Stimulated activated CD4-positive, alpha-beta T cell treated with anti-CD3 and anti-CD28 coated beads, Interleukin-1b, Interleukin-23, amount 100 ng/mL, for 4 hours (primary cell): ENCODE measurements at regions not wholly inside any gene's neighbourhood (a gene's known extent, or its start where the extent isn't known, plus 50 kb on each side); places are given as distances from the start of the nearest gene placed in this dataset.

Experiments used
- DNase-seq, 2 donors: peaks; one replicate each; pipeline ENCODE4 v3.0.0-alpha.2; 2020; ENCODE audit warnings: low read depth in 2 of 2

- DNase-seq: no peak
These were observed 117.5 kb downstream of the NAV1 start for GRCh38 chr1:201656311-201657032.

DNA sequence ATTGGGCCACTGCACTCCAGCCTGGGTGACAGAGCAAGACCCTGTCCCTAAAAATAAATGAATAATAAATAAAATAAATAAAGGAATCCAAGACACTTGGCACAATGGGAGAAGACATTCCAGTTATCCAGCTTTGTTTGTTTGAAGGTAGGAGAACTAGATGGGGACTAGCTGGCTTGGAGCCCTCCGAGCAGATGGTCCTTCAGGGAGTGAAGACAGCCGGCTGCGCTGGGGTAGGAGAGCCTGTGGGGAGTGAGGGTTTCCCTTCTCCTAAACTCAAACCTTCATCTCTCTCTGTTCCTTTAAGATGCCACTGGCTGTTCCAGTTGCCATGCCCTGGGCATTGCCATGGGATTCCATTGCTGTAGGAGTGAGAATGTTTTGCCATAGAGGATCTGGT is 120.6 kb downstream of the NAV1 start:
- no peak for DNase-seq

GRCh38 chr1:201660931-201661822 is 122.2 kb downstream of the NAV1 start:
- no peak for DNase-seq

GRCh38 chr1:201661823-201662359 is 123.0 kb downstream of the NAV1 start:
- no peak for DNase-seq

DNA sequence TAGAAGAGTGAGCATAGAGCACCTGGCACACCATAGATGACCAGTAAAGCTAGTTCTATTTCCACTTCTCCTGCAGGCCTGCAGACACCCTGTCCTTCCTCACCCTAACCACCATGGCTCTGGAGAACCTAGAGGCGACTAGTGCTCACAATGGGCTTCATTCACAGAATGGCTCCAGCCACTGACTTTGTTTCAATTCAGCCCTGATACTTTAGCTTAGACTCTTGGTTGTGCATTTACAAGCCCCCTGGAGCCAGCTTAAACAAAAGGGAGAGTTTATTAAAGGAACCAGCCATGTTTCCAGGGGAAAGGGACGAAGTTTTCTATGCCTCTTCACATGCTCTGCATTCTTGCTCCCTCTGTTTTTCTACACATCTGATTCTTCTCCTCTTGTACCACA is 123.7 kb downstream of the NAV1 start:
- DNase-seq: no peak

DNA sequence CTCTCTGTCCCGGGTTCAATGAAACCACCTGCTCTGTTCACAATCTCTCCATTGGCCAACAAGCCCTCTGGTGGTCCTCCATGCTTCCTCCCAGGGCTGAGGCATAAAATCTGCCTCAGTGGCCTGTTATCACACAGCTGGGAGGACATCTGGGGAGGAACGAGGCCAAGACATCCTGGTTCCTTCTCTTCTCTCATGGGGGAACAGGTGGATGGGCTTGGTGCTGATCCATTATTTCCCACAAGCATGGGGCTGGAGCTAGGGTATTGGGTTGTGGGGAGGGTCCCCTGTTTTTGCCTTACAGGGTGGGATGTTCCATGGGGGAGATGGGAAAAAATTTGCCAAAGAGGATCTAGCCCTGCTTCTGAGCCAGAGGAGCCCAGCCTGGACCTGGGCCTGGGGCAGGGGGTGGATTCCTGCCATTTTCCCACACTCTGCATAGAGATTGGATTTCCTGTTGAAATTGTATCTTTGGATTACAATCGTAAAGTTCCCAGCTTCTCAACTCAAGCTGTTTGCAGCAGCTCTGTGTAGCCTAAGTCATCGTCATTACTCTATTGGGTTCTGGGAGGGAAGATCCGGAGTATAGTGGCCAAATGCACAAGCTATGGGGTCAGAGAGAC is 124.7 kb downstream of the NAV1 start:
- no peak for DNase-seq

- no peak for DNase-seq
These were observed 126.1 kb downstream of the NAV1 start for GRCh38 chr1:201665036-201665435.

GRCh38 chr1:201666102-201666501 is 127.2 kb downstream of the NAV1 start:
- no peak for DNase-seq

GRCh38 chr1:201666645-201667044 is 127.7 kb downstream of the NAV1 start:
- DNase-seq: no peak

- no peak for DNase-seq
These were observed 128.6 kb downstream of the NAV1 start for GRCh38 chr1:201667479-201667878.

- no peak for DNase-seq
These were observed 131.6 kb downstream of the NAV1 start for GRCh38 chr1:201670517-201670916.

DNA sequence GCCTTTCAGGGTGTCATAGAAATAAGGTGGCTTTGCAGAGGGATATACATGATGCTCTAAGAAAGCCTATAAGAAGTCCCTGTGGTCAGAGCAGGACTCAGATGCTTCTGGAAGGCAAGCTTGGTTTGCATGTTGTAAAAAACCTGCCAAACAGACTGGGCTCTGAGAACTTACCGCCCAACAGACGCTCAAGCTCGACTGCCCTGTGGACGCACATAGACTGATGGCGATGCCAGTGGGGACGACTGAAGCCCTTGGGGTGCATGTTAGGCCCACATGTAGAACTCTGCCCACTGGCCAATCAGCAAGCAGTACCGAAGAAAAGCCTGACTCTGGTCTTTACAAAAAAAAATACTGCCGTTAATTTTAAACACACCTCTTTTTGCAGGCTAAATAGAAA is 133.8 kb downstream of the NAV1 start:
- no peak for DNase-seq

GRCh38 chr1:201673093-201673492 is 134.2 kb downstream of the NAV1 start:
- DNase-seq: no peak

DNA sequence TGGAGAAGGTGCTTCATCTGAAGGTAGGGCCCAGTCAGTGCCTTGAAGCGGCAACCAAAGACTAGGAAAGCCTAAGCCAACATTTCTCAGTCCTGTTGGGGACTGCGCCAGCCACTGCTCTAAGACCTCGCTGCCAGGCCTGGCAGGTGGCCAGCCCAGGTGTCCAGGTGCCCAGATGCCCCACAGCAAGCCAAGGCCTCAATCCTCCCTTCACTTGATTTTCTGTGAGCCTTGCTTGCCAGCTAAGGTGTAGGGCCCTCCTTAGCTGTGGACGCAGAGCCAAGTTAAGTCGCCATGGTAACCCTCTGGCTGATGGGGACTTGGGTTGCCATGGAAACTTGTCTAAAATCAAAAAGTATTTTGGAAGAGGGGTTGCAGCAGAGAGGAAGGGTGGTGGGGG is 135.0 kb downstream of the NAV1 start:
- DNase-seq: no peak

DNA sequence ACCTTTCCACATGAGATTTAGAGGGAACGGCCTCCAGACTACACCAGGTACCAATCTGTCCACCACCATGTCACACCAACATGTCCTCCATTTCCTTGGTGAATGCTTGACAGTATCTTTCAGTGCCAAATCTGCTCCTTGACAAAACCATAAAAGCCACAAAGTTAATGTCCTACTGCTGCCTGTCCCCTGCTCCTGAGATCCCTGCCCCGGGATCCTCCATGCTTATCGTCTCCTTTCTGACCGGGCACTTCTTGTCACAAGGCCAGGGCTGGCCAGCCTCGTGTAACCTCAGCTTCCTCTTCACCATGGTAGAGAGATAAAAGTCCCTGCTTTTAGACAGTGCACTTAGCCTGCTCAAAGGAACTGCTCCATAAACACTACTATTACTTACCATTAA is 136.2 kb downstream of the NAV1 start:
- DNase-seq: no peak

GRCh38 chr1:201676197-201676596 is 137.3 kb downstream of the NAV1 start:
- no peak for DNase-seq

GRCh38 chr1:201676641-201677040 is 137.7 kb downstream of the NAV1 start:
- DNase-seq: no peak

DNA sequence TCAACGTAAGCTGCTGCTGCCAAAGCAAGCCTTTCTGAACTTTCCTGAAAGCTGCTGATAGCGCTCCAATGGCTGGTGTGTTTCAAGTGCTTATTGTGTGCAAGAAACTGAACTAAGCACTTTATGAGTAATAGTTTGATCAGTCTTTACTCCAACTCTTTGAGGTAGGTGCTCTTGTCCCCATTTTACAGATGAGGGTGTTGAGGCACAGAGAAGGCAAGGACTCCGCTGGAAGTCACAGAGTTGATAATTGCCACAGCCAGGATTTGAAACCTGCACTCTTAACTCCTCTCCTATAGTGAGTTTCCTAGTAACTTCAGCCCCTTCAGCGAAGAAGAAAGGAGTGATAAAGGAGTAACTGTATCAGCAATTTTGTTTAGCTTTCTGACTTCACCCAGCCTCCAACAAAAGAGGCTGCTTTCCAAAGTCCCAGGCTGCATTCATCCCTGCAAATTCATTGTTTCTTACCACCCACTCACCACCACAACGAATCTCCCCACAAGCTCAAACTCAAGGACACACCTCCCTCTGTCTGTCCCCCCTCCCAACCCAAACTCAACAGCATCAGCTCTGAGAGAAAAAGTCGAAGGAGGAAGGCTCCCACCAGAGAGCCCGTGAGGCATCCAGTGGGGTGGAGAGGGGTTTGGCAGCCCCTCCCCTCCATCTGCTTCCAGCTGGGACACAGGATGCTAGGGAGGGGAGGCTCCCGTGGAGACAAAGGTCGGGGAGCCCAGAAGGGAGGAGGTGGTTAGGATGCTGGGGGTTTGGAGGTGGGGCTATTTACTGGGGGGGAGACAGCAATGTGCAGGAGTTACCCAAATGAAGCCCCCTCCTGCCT is 139.6 kb downstream of the NAV1 start:
- DNase-seq: no peak

- no peak for DNase-seq
These were observed 142.4 kb downstream of the NAV1 start for GRCh38 chr1:201681375-201681774.

GRCh38 chr1:201682964-201683363 is 144.0 kb downstream of the NAV1 start:
- no peak for DNase-seq

DNA sequence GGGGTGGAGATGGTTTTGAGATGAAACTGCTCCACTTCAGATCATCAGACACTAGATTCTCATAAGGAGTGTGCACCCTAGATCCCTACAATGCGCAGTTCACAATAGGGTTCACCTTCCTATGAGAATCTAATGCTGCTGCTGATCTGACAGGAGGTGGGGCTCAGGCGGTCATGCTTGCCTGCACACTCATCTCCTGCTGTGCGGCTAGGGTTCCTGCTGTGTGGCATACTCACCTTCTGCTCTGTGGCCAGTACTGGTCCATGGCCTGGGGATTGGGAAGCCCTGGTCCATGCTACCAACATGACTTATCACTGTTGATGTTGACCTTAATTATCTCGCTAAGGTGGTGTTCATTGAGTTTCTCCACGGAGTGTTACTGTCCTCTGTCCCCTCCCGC is 144.5 kb downstream of the NAV1 start:
- DNase-seq: no peak

- no peak for DNase-seq
These were observed 143.5 kb upstream of the IPO9 start for GRCh38 chr1:201685485-201685884.
